T-helper 17 cell (primary cell): ENCODE measurements at regions not wholly inside any gene's neighbourhood (a gene's known extent, or its start where the extent isn't known, plus 50 kb on each side); places are given as distances from the start of the nearest gene placed in this dataset.

Source experiments
- ATAC-seq: fragments of 150-1000 bp; cut with Tn5 transposase; 2 replicates; pipeline ENCODE4 v1.10.0; 2021; ENCODE audit warnings: mild to moderate bottlenecking, moderate library complexity
- DNase-seq, 3 donors: peaks; one replicate each; pipeline versions ENCODE4 v3.0.0 to v3.0.0-alpha.2; 2020 to 2021
- H3K9me3 ChIP-seq: one replicate; pipeline ENCODE4 v1.7.0; 2013; ENCODE audit warnings: low read length, mild to moderate bottlenecking; ENCODE audit not compliant: control insufficient read depth, poor library complexity, severe bottlenecking
- H3K27ac Mint-ChIP-seq: one replicate; pipeline ENCODE4 v1.8.0; 2022; ENCODE audit warnings: mild to moderate bottlenecking, moderate library complexity, mixed read lengths
- H3K27me3 Mint-ChIP-seq: one replicate; pipeline ENCODE4 v1.8.0; 2022; ENCODE audit warnings: mixed read lengths
- H3K36me3 Mint-ChIP-seq: one replicate; pipeline ENCODE4 v1.8.0; 2022; ENCODE audit warnings: low read depth, mixed read lengths
- H3K4me1 Mint-ChIP-seq: one replicate; pipeline ENCODE4 v1.8.0; 2022; ENCODE audit warnings: mild to moderate bottlenecking, mixed read lengths
- H3K4me3 Mint-ChIP-seq: one replicate; pipeline ENCODE4 v1.8.0; 2022; ENCODE audit warnings: mild to moderate bottlenecking, moderate library complexity, mixed read lengths

DNA sequence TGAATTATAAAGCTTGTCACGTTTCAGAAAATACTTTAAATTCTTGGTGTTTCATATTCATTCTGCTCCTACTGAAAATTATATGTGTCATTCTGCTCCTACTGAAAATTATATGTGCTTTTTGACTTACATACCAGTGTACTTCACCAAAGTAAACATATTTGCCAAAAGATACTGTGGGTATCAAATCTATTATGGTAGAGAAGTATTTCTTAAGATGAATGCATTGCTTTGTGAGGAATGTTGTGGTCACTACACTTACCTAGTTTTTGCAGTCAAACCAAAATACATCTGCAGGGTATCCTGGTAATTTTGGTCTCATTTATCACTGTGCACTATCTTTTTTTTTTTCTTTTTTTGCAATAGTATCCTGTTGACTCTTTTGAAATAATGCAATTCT, 287.7 kb upstream of the MAD2L1 start:
- H3K36me3 Mint-ChIP-seq, result no peaks in the 10 kb centered on the region
- no peaks in the 10 kb centered on the region for H3K9me3 ChIP-seq
- DNase-seq (no peak), ATAC-seq (no peak)
- peaks cover 5% of the 10 kb centered on the region for H3K27me3 Mint-ChIP-seq
- no peak overlapping the region for H3K27ac Mint-ChIP-seq
- H3K4me1 Mint-ChIP-seq, result peaks cover 2% of the 10 kb centered on the region
- H3K4me3 Mint-ChIP-seq, result no peak overlapping the region

DNA sequence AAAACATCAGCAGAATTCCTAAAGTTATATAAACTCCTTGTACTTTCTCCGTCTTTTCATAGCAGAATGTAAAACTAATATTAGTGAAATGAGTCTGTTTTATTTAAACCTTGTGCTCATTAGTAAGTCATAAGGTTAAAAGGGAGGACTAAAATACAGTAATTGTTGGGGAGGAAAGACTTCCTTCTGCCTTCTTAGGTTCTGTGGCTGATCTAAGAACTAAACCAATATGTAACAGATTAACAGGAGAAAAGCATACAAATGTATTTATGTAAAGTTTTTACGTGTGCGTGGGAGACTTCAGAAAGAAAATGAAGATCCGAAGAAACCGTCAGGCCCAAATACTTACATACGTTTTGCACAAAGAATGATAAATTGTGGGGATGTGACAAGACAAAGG, 286.6 kb upstream of the MAD2L1 start:
- Mint-ChIP-seq H3K27ac (no peak overlapping the region), H3K36me3 (no peaks in the 10 kb centered on the region)
- no peak for ATAC-seq

GRCh38 chr4:120352739-120353138, 286.1 kb upstream of the MAD2L1 start:
- no peak overlapping the region for H3K27ac Mint-ChIP-seq
- no peaks in the 10 kb centered on the region for H3K9me3 ChIP-seq
- H3K36me3 Mint-ChIP-seq, result no peaks in the 10 kb centered on the region
- peaks cover 2% of the 10 kb centered on the region for H3K4me1 Mint-ChIP-seq
- no peak for ATAC-seq
- DNase-seq, result no peak
- H3K4me3 Mint-ChIP-seq, result no peak overlapping the region
- peaks cover 5% of the 10 kb centered on the region for H3K27me3 Mint-ChIP-seq

More for the DNA sequence above, 286.6 kb upstream of the MAD2L1 start:
- H3K4me3 Mint-ChIP-seq, result no peak overlapping the region
- no peaks in the 10 kb centered on the region for H3K9me3 ChIP-seq
- peaks cover 5% of the 10 kb centered on the region for H3K27me3 Mint-ChIP-seq
- DNase-seq, result no peak
- peaks cover 2% of the 10 kb centered on the region for H3K4me1 Mint-ChIP-seq

DNA sequence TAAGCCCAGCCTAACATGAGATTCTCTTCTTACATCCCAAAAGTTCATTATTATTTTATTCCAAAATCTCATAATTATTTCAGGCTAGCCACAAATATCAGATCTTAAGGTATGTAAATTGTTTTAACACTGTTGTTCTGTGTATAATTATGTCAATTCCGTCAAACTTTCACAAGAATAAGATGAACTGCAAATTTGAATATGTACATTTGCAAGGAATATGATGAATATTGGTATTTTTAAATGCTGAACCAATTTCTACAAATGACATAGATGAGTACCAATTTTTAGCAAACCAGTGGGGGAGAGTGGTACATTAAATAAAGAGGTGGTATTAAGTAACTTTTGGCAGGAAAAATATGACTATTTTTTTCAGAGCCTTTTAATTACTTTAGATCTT, 282.3 kb upstream of the MAD2L1 start:
- H3K36me3 Mint-ChIP-seq, result no peaks in the 10 kb centered on the region
- ATAC-seq, result no peak

DNA sequence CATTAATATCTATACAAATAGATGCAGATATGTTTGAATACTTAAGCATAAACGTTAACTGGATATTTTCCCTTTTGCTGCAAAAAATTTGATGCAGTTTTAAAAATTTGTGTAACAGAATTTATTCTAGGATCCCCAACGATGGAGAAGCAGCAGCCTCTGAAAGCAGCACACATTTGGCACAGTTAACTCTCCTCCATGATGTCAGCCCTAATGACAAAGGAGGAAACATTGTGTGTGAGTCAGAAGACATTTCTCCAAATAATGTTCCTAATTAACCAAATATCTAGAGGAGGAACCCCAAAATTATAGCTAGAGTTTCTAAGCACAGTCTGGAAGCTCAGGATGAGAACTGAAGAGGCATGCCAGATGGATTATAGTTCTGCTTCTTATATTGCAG, 281.9 kb upstream of the MAD2L1 start:
- H3K27ac Mint-ChIP-seq, result no peak overlapping the region
- ATAC-seq, result no peak
- no peak for DNase-seq
- no peaks in the 10 kb centered on the region for H3K9me3 ChIP-seq
- H3K4me1 Mint-ChIP-seq, result peaks cover 2% of the 10 kb centered on the region
- H3K4me3 Mint-ChIP-seq, result no peak overlapping the region
- H3K27me3 Mint-ChIP-seq, result peaks cover 16% of the 10 kb centered on the region
- H3K36me3 Mint-ChIP-seq, result no peaks in the 10 kb centered on the region

More for the DNA sequence above, 282.3 kb upstream of the MAD2L1 start:
- H3K9me3 ChIP-seq, result no peaks in the 10 kb centered on the region
- peaks cover 13% of the 10 kb centered on the region for H3K27me3 Mint-ChIP-seq
- peaks cover 2% of the 10 kb centered on the region for H3K4me1 Mint-ChIP-seq
- H3K27ac Mint-ChIP-seq, result no peak overlapping the region
- no peak overlapping the region for H3K4me3 Mint-ChIP-seq
- no peak for DNase-seq

- Mint-ChIP-seq H3K4me1 (no peaks in the 10 kb centered on the region), H3K4me3 (no peak overlapping the region), H3K27ac (no peak overlapping the region), H3K36me3 (no peaks in the 10 kb centered on the region), H3K27me3 (no peaks in the 10 kb centered on the region)
- no peak for DNase-seq
- ATAC-seq, result no peak
- H3K9me3 ChIP-seq, result no peaks in the 10 kb centered on the region
Observed at GRCh38 chr4:120331486-120332370, 265.1 kb upstream of the MAD2L1 start.

- Mint-ChIP-seq H3K27ac (no peak overlapping the region), H3K4me3 (no peak overlapping the region), H3K4me1 (no peaks in the 10 kb centered on the region), H3K36me3 (no peaks in the 10 kb centered on the region), H3K27me3 (no peaks in the 10 kb centered on the region)
- no peak for ATAC-seq
- no peaks in the 10 kb centered on the region for H3K9me3 ChIP-seq
- no peak for DNase-seq
Observed at GRCh38 chr4:120329386-120329785, 262.7 kb upstream of the MAD2L1 start.

GRCh38 chr4:120327276-120327675, 260.6 kb upstream of the MAD2L1 start:
- H3K9me3 ChIP-seq, result no peaks in the 10 kb centered on the region
- ATAC-seq, result no peak
- no peak for DNase-seq
- Mint-ChIP-seq H3K36me3 (no peaks in the 10 kb centered on the region), H3K4me1 (no peaks in the 10 kb centered on the region), H3K27me3 (peaks cover 6% of the 10 kb centered on the region), H3K27ac (no peak overlapping the region), H3K4me3 (no peak overlapping the region)

GRCh38 chr4:120319046-120319767, 252.6 kb upstream of the MAD2L1 start:
- ATAC-seq (no peak), DNase-seq (no peak)
- Mint-ChIP-seq H3K27ac (no peak overlapping the region), H3K36me3 (no peaks in the 10 kb centered on the region), H3K27me3 (peaks cover 6% of the 10 kb centered on the region), H3K4me1 (no peaks in the 10 kb centered on the region), H3K4me3 (no peak overlapping the region)
- H3K9me3 ChIP-seq, result no peaks in the 10 kb centered on the region

DNA sequence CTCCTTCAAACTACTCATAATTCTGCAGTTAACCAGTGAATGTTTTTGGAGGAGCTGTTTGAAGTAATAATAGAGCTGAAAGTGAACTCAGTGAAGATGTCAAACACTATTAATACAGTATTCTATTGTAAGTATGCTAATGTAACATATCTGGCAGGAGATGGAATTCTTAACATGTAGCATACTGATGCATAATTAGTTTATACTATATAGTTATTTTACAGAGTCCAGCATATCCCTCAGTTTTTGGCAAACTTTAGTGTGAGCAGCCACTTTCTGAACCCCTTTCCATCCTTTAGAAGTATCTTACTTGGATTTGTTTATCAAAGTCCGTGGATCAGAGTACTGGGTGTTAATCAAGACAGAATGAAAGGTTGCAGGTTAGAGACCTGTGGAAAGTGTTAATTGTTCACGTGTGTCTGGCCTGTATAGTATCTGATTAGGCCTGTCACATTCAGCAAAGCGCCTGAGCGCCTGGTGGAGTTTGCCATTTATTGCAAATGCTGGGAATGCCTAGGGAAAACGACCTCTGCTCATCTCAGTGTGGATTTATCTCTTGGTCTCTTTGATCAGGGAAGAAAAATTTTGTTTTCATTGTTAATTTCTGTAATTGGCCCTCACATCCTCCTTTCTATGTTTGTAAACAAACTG, 251.7 kb upstream of the MAD2L1 start:
- no peak overlapping the region for H3K4me3 Mint-ChIP-seq
- H3K4me1 Mint-ChIP-seq, result no peaks in the 10 kb centered on the region
- H3K9me3 ChIP-seq, result no peaks in the 10 kb centered on the region
- DNase-seq (no peak), ATAC-seq (no peak)
- no peaks in the 10 kb centered on the region for H3K36me3 Mint-ChIP-seq
- H3K27ac Mint-ChIP-seq, result no peak overlapping the region
- peaks cover 6% of the 10 kb centered on the region for H3K27me3 Mint-ChIP-seq

GRCh38 chr4:120317713-120318112, 251.1 kb upstream of the MAD2L1 start:
- H3K9me3 ChIP-seq, result no peaks in the 10 kb centered on the region
- Mint-ChIP-seq H3K27me3 (peaks cover 4% of the 10 kb centered on the region), H3K4me3 (no peak overlapping the region), H3K27ac (no peak overlapping the region), H3K36me3 (no peaks in the 10 kb centered on the region), H3K4me1 (no peaks in the 10 kb centered on the region)
- ATAC-seq (no peak), DNase-seq (no peak)

GRCh38 chr4:120316416-120316815, 249.8 kb upstream of the MAD2L1 start:
- no peaks in the 10 kb centered on the region for H3K9me3 ChIP-seq
- H3K36me3 Mint-ChIP-seq, result no peaks in the 10 kb centered on the region
- no peak for DNase-seq
- ATAC-seq, result no peak
- H3K4me1 Mint-ChIP-seq, result no peaks in the 10 kb centered on the region
- H3K27me3 Mint-ChIP-seq, result no peaks in the 10 kb centered on the region
- H3K4me3 Mint-ChIP-seq, result no peak overlapping the region
- H3K27ac Mint-ChIP-seq, result no peak overlapping the region

- DNase-seq (no peak), ATAC-seq (no peak)
- Mint-ChIP-seq H3K27ac (no peak overlapping the region), H3K4me3 (no peak overlapping the region), H3K27me3 (no peaks in the 10 kb centered on the region), H3K36me3 (no peaks in the 10 kb centered on the region), H3K4me1 (no peaks in the 10 kb centered on the region)
- H3K9me3 ChIP-seq, result no peaks in the 10 kb centered on the region
Observed at GRCh38 chr4:120314969-120315368, 248.3 kb upstream of the MAD2L1 start.
